Liver (tissue), 8 donors: ENCODE measurements at regions not wholly inside any gene's neighbourhood (a gene's known extent, or its start where the extent isn't known, plus 50 kb on each side); places are given as distances from the start of the nearest gene placed in this dataset.

ENCODE experiments used
- DNase-seq: peaks from one replicate; pipeline ENCODE4 v3.0.0-alpha.2; 2017; ENCODE audit warnings: low spot score
- H3K27ac ChIP-seq, 2 donors: one replicate each; pipeline ENCODE4 v1.7.0; 2013; ENCODE audit warnings: inconsistent platforms in 2 of 2, low read length in 2 of 2, control low read depth in 1 of 2, low read depth in 1 of 2, mild to moderate bottlenecking in 1 of 2
- H3K27me3 ChIP-seq, 4 donors: one replicate each; pipeline versions ENCODE4 v1.6.1 to v1.7.0; 2013; ENCODE audit warnings: low read length in 3 of 4, inconsistent platforms in 1 of 4, mild to moderate bottlenecking in 1 of 4, moderate library complexity in 1 of 4; ENCODE audit not compliant: control insufficient read depth in 4 of 4, insufficient read depth in 4 of 4
- H3K36me3 ChIP-seq, 4 donors: one replicate each; pipeline versions ENCODE4 v1.6.1 to v1.7.0; 2013; ENCODE audit warnings: low read length in 3 of 4, mild to moderate bottlenecking in 3 of 4, low read depth in 1 of 4, moderate library complexity in 1 of 4; ENCODE audit not compliant: control insufficient read depth in 4 of 4, insufficient read depth in 3 of 4
- H3K4me1 ChIP-seq, 4 donors: one replicate each; pipeline versions ENCODE4 v1.6.1 to v1.7.0; 2013; ENCODE audit warnings: low read length in 3 of 4, mild to moderate bottlenecking in 3 of 4, moderate library complexity in 1 of 4; ENCODE audit not compliant: control insufficient read depth in 4 of 4, insufficient read depth in 4 of 4
- H3K4me3 ChIP-seq, 3 donors: one replicate each; pipeline versions ENCODE4 v1.6.1 to v1.7.0; 2013; ENCODE audit warnings: low read length in 3 of 3, control low read depth in 1 of 3, low read depth in 1 of 3, mild to moderate bottlenecking in 1 of 3
- H3K9ac ChIP-seq, 2 donors: one replicate each; pipeline ENCODE4 v1.7.0; 2013; ENCODE audit warnings: low read length in 2 of 2, mild to moderate bottlenecking in 2 of 2, moderate library complexity in 2 of 2, control low read depth in 1 of 2, low read depth in 1 of 2
- H3K9me3 ChIP-seq, 4 donors: one replicate each; pipeline versions ENCODE4 v1.6.1 to v1.7.0; 2013; ENCODE audit warnings: low read length in 3 of 4; ENCODE audit not compliant: control insufficient read depth in 4 of 4
- ATF3 ChIP-seq: IDR thresholded peaks from 2 replicates; pipeline ENCODE4 v1.6.1; 2016; ENCODE audit warnings: antibody characterized with exemption
- CTCF ChIP-seq: fragments of 150-350 bp; IDR thresholded peaks from 2 replicates; pipeline ENCODE4 v1.5.1; 2017; ENCODE audit warnings: improper control_type of control experiment, low read depth, low read length; ENCODE audit not compliant: missing input control
- EGR1 ChIP-seq, 2 donors: IDR thresholded peaks; 2 replicates each; pipeline ENCODE4 v1.6.1; 2016 to 2018; ENCODE audit warnings: antibody characterized with exemption in 2 of 2, low read depth in 2 of 2
- FOXA1 ChIP-seq: IDR thresholded peaks from 2 replicates; pipeline ENCODE4 v1.6.1; 2016; ENCODE audit warnings: antibody characterized with exemption
- FOXA2 ChIP-seq: IDR thresholded peaks from 2 replicates; pipeline ENCODE4 v1.6.1; 2016; ENCODE audit warnings: antibody characterized with exemption
- GABPA ChIP-seq, 2 donors: IDR thresholded peaks in 1 of 2; conservative IDR thresholded peaks in 1 of 2; 2 replicates each; pipeline ENCODE4 v1.6.1; 2016; ENCODE audit warnings: antibody characterized with exemption in 2 of 2, mild to moderate bottlenecking in 1 of 2, moderate library complexity in 1 of 2
- HNF4A ChIP-seq, 2 donors: conservative IDR thresholded peaks; 2 replicates each; pipeline ENCODE4 v1.6.1; 2016; ENCODE audit warnings: antibody characterized with exemption in 2 of 2, mild to moderate bottlenecking in 2 of 2
- HNF4G ChIP-seq: IDR thresholded peaks from 2 replicates; pipeline ENCODE4 v1.6.1; 2016; ENCODE audit warnings: antibody characterized with exemption
- JUND ChIP-seq, 2 donors: IDR thresholded peaks; 2 replicates each; pipeline ENCODE4 v1.6.1; 2016; ENCODE audit warnings: antibody characterized with exemption in 2 of 2
- MAX ChIP-seq: IDR thresholded peaks from 2 replicates; pipeline ENCODE4 v1.6.1; 2016; ENCODE audit warnings: antibody characterized with exemption
- NR2F2 ChIP-seq: IDR thresholded peaks from 2 replicates; pipeline ENCODE4 v1.6.1; 2016; ENCODE audit warnings: antibody characterized with exemption
- RAD21 ChIP-seq, 2 donors: IDR thresholded peaks; 2 replicates each; pipeline ENCODE4 v1.6.1; 2016; ENCODE audit warnings: antibody characterized with exemption in 2 of 2, mild to moderate bottlenecking in 2 of 2
- REST ChIP-seq: IDR thresholded peaks from 2 replicates; pipeline ENCODE4 v1.6.1; 2016; ENCODE audit warnings: antibody characterized with exemption, mild to moderate bottlenecking
- RXRA ChIP-seq, 2 donors: IDR thresholded peaks; 2 replicates each; pipeline ENCODE4 v1.6.1; 2017 to 2018; ENCODE audit warnings: antibody characterized with exemption in 2 of 2, mild to moderate bottlenecking in 1 of 2
- SP1 ChIP-seq: IDR thresholded peaks from 2 replicates; pipeline ENCODE4 v1.6.1; 2018; ENCODE audit warnings: antibody characterized with exemption, mild to moderate bottlenecking
- TAF1 ChIP-seq: conservative IDR thresholded peaks from 2 replicates; pipeline ENCODE4 v1.6.1; 2016; ENCODE audit warnings: antibody characterized with exemption, mild to moderate bottlenecking
- YY1 ChIP-seq: IDR thresholded peaks from 2 replicates; pipeline ENCODE4 v1.6.1; 2016; ENCODE audit warnings: antibody characterized with exemption, mild to moderate bottlenecking
- ZBTB33 ChIP-seq: IDR thresholded peaks from 2 replicates; pipeline ENCODE4 v1.6.1; 2016; ENCODE audit warnings: antibody characterized with exemption
- WGBS: extraction: QIAGEN DNeasy Blood & Tissue Kit; methylation state at CpG from one replicate; pipeline ENCODE4 v1.1.7; 2013; 5-methylcytosine and 5-hydroxymethylcytosine counted together
- donor health status: healthy.
- donor health status: healthy.
- donor health status: healthy.
- donor health status: healthy.
- donor health status: healthy.

- Histone ChIP-seq H3K9me3 (no peaks in the 10 kb centered on the region), H3K4me3 (no peak overlapping the region), H3K27ac (no peak overlapping the region), H3K36me3 (no peaks in the 10 kb centered on the region), H3K27me3 (no peaks in the 10 kb centered on the region), H3K4me1 (peaks cover 0 to 3% (median 0%) of the 10 kb centered on the region in 4 donors), H3K9ac (no peak overlapping the region)
- DNase-seq, result no peak
- 96% methylated on average over 4 of the region's 4 CpGs for WGBS
- no peak for TF ChIP-seq FOXA2
- no peak for TF ChIP-seq GABPA (IDR thresholded peaks at IDR 0.05 in 1 of 2, conservative IDR thresholded peaks at IDR 0.05 in 1 of 2)
- TF ChIP-seq TAF1, result no peak
- TF ChIP-seq YY1, result no peak
- TF ChIP-seq JUND (IDR thresholded peaks at IDR 0.05), result no peak
- TF ChIP-seq NR2F2, result no peak
- TF ChIP-seq EGR1 (IDR thresholded peaks at IDR 0.05; ENCODE audit: low read depth in 2 of 2), result no peak
- no peak for TF ChIP-seq HNF4A (conservative IDR thresholded peaks at IDR 0.05)
These were observed 315.6 kb upstream of the THBS1 start for GRCh38 chr15:39265261-39265660.

GRCh38 chr15:39266890-39267289 lies 314.0 kb upstream of the THBS1 start:
- WGBS, result 48% methylated on average over 1 of the region's 1 CpG

More at GRCh38 chr15:39266890-39267289, 314.0 kb upstream of the THBS1 start:
- TF ChIP-seq ATF3 (no peak), MAX (no peak), JUND (IDR thresholded peaks at IDR 0.05) (no peak), ZBTB33 (no peak), REST (no peak), EGR1 (IDR thresholded peaks at IDR 0.05; ENCODE audit: low read depth in 2 of 2) (no peak), CTCF (no peak), FOXA2 (no peak), FOXA1 (no peak), HNF4G (no peak), YY1 (no peak), SP1 (no peak), TAF1 (no peak), RXRA (IDR thresholded peaks at IDR 0.05) (no peak), NR2F2 (no peak), HNF4A (conservative IDR thresholded peaks at IDR 0.05) (no peak), RAD21 (IDR thresholded peaks at IDR 0.05) (no peak)
- DNase-seq, result no peak
- Histone ChIP-seq H3K4me1 (peaks cover 0 to 3% (median 0%) of the 10 kb centered on the region in 4 donors), H3K27me3 (no peaks in the 10 kb centered on the region), H3K36me3 (no peaks in the 10 kb centered on the region), H3K9ac (no peak overlapping the region), H3K4me3 (no peak overlapping the region), H3K9me3 (no peaks in the 10 kb centered on the region), H3K27ac (no peak overlapping the region)
